HepG2 (cell line): ENCODE measurements at regions not wholly inside any gene's neighbourhood (a gene's known extent, or its start where the extent isn't known, plus 50 kb on each side); places are given as distances from the start of the nearest gene placed in this dataset.
A peak's percentile ranks its signal among the peaks of the same experiment; 100 is the strongest.

Source experiments
- ATF6 ChIP-seq: sonication (generic); formaldehyde crosslinking; conservative IDR thresholded peaks from 2 replicates; pipeline ENCODE4 v1.4.0; 2020; ENCODE audit warnings: missing genetic modification reagents
- CSRNP2 ChIP-seq: sonication (generic); formaldehyde crosslinking; conservative IDR thresholded peaks from 2 replicates; pipeline ENCODE4 v1.8.0; 2022; ENCODE audit warnings: low read depth, missing genetic modification reagents
- CTCF ChIP-seq: sonication (generic); formaldehyde crosslinking; IDR thresholded peaks from 2 replicates; pipeline ENCODE4 v1.5.0; 2020; ENCODE audit warnings: mild to moderate bottlenecking, missing genetic modification reagents, moderate library complexity
- ESRRA ChIP-seq: sonication (generic); formaldehyde crosslinking; IDR thresholded peaks from 2 replicates; pipeline ENCODE4 v1.5.1; 2020; ENCODE audit warnings: mild to moderate bottlenecking, low read depth, missing genetic modification reagents
- KAT7 ChIP-seq: IDR thresholded peaks from 2 replicates; pipeline ENCODE4 v1.6.1; 2018; ENCODE audit warnings: borderline replicate concordance, missing compliant biosample characterization
- POLR2A ChIP-seq, 2 experiments: IDR thresholded peaks; 2 replicates each; pipeline ENCODE4 v1.6.1; 2011; ENCODE audit warnings: low read depth in 2 of 2, low read length in 2 of 2, mild to moderate bottlenecking in 1 of 2, moderate library complexity in 1 of 2; ENCODE audit not compliant: insufficient read depth in 1 of 2
- SP140L ChIP-seq: sonication (generic); formaldehyde crosslinking; IDR thresholded peaks from 2 replicates; pipeline ENCODE4 v1.4.0; 2020; ENCODE audit warnings: missing genetic modification reagents, borderline replicate concordance
- WIZ ChIP-seq: sonication (generic); formaldehyde crosslinking; IDR thresholded peaks from 2 replicates; pipeline ENCODE4 v1.5.1; 2020; ENCODE audit warnings: mild to moderate bottlenecking, missing genetic modification reagents
- ZNF282 ChIP-seq: fragments of 450-650 bp; IDR thresholded peaks from 2 replicates; pipeline ENCODE4 v1.6.1; 2018; ENCODE audit not compliant: partially characterized antibody
- ZNF577 ChIP-seq: sonication (generic); formaldehyde crosslinking; IDR thresholded peaks from 2 replicates; pipeline ENCODE4 v1.4.0; 2020; ENCODE audit warnings: mild to moderate bottlenecking, low read depth, missing genetic modification reagents, borderline replicate concordance
- ZNF75D ChIP-seq: sonication (generic); formaldehyde crosslinking; IDR thresholded peaks from 2 replicates; pipeline ENCODE4 v1.8.1; 2023; ENCODE audit warnings: missing genetic modification reagents, mild to moderate bottlenecking, borderline replicate concordance

GRCh38 chr1:59052166-59052590, 244.7 kb upstream of the FGGY start:
- TF ChIP-seq CTCF (CRISPR knock-in tag), result peak; percentile 12; the same call in 1 of the 2 replicates
- TF ChIP-seq ZNF577 (CRISPR knock-in tag), result no peak
- no peak for TF ChIP-seq ZNF282
- no peak for TF ChIP-seq POLR2A (IDR thresholded peaks at IDR 0.05; ENCODE audit: insufficient read depth in 1 of 2, low read depth in 2 of 2, low read length in 2 of 2)
- no peak for TF ChIP-seq CSRNP2 (CRISPR knock-in tag)
- TF ChIP-seq ATF6 (CRISPR knock-in tag), result no peak
- peak; percentile 77; the same call in 1 of the 2 replicates for TF ChIP-seq SP140L (CRISPR knock-in tag)
- no peak for TF ChIP-seq WIZ (CRISPR knock-in tag)
- no peak for TF ChIP-seq KAT7
- no peak for TF ChIP-seq ZNF75D (CRISPR knock-in tag)
- TF ChIP-seq ESRRA (CRISPR knock-in tag), result no peak
